Inferior parietal cortex (tissue), 1 donor: ENCODE measurements at regions not wholly inside any gene's neighbourhood (a gene's known extent, or its start where the extent isn't known, plus 50 kb on each side); places are given as distances from the start of the nearest gene placed in this dataset.
A peak's percentile ranks its signal among the peaks of the same experiment; 100 is the strongest.

Source experiments
- DNase-seq: peaks from one replicate; pipeline ENCODE4 v3.0.0-alpha.2; 2016; ENCODE audit errors: extremely low spot score

DNA sequence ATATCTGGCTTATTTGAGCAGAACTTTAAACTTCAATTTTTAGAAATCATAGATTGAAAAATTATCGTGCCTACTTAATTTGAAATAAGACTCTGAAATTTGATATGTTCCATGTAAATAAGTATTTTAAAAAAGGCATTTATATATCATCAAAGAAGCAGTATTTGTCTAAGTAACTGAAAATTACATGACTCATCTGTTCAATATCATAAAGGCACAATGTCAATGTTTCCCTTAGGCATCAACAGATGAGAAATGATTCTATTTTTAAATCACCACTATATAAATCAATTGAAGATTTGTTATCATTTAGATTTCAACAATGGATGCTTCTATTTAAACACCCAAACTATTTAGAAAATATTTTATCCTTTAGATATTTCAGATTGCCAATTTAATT lies 142.9 kb upstream of the POU5F2 start:
- no peak for DNase-seq

DNA sequence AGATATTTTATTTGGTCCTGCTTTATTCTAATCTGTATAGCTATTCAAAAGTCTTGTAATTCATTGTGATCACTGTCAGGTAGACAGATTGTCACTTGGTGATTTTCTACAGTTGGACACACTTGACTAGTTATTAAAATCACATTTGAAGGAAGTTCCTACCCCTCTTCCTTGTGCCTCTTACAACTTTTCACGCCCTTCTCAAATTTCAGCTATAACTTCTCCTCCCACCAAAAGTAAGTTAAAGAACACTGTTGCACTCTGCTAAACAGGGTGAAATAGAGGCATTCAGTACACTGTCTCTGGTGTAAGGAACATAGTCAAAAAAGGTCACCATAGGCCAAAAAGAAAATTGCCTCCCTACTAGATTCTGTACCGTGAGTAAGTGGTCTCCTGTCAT lies 142.1 kb upstream of the POU5F2 start:
- DNase-seq, result no peak

DNA sequence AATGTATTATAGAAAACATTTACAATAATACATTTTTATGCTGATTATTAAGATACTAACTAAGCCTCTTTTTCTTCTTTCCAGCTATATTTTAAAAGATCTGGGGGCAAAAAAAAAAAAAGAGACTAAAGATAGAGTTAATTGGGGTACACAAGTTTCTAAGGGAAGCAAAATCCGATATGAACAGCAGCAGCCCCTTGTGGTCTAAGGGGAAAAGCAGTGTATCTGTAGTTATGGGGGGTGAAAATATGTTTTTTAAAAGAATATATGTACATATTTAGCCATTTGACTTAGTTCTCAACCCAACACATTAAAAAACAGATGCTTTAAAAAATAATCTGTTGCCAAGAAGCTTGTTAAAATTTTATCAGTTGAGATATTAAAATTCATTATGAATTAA lies 134.3 kb upstream of the POU5F2 start:
- DNase-seq, result no peak

DNA sequence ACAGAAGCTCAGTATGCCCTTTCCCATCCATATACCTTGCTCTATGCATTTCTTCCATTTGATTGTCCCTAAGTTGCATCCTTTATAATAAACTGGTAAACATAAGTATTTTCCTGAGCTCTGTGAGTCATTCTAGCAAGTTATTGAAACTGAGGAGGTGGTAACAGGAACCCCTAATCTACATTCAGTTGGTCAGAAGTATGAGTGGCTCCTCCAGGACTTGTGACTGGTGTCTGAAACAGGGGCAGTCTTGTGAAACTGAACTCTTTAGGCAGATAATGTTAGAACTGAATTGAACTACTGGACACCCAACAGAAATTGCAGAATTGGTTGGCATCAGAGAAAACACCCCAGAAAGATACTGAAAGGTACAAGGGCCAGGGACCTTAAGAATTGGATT lies 133.1 kb upstream of the POU5F2 start:
- no peak for DNase-seq

DNA sequence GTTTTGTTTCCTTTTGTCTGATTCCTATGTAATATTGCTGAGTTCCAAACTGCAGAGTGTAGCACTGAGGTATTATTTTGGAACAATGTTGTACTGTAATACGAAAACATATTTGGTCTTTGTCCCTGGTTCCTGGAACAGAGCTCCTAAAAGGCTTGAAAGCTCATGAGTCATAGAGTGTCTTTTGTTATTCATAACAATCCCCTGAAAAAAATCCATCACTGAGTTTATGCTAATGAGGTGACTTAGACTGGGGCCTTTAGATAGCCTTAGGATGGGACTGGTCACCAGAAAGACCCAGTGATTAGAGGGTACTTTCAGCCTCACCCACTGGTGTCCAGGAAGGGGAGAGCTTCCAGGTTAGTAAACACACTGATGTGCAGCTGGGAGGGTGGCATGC lies 132.7 kb upstream of the POU5F2 start:
- DNase-seq, result no peak

DNA sequence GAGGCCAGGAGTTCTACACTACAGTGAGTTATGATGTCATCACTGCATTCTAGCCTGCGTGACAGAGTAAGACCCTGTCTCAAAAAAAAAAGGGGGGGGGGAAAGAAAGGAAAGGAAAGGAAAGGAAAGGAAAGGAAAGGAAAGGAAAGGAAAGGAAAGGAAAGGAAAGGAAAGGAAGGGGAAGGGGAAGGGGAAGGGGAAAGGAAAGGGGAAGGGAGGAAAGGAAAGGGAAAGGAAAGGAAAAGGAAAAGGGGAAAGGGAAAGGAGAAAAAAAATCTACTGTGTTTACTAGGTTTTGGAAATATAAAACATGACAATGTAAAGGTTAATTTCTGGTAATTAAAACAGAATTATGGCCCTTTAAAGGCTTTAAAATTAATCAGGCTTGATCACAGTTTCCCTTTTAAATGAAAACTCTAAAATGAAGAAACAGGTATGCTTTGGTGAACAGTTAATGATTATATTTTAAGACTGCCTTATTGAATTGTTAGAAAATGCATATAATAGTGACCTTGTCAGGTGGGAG lies 131.9 kb upstream of the POU5F2 start:
- DNase-seq, result no peak

DNA sequence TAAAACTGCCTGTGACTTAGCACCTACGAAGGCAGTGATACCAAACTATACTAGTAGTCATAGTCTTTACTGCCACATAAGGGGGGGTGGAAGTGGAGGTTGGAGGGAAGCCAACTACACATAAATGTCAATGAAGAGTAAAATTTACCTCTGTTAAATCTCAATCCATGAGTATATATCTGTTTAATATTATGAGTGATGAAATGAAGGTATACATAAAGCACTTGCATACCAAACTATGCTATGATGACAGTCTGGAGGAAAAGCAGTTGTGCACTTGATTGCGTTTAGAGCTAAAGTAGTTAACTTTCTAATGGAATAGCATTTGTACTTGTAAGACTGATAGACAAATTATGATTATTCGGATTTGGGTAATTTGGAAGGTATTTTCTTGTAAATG lies 129.2 kb upstream of the POU5F2 start:
- DNase-seq, result no peak

DNA sequence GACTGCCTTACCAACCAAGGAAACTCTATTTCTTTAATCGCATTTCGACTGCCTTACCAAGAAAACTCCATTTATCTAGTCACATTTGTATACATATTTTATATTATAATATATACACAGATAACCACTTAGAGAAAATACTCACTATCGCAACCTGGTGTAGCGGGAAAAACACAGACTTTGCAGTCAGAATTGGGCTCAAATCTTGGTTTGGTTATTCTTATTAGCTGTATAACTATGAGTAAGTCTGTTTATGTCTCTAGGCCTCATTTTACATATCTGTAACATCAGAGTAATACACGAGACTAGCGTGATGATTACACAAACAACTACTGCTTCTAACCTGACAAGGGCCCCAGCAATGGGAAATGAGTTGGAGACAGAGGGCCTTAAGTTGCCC lies 127.5 kb upstream of the POU5F2 start:
- no peak for DNase-seq

DNA sequence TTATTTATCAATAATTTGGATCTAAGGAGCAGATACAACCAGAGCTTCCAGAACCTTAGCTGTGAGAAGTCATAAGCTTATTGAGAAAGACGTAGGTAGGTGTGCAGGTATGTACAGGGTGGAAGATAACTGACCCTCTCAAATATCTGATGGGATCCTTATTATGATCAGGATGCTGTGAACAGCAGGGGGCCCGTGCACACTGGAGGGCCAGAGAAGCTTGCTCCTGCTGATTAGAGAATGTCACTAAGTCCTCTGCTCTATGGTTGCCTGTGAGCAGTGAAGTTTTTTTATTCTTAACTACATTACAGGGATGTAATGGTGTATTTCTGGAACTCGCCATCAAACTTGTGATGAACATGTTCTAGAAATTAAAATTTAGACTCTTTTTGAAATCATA lies 108.9 kb upstream of the POU5F2 start:
- no peak for DNase-seq

DNA sequence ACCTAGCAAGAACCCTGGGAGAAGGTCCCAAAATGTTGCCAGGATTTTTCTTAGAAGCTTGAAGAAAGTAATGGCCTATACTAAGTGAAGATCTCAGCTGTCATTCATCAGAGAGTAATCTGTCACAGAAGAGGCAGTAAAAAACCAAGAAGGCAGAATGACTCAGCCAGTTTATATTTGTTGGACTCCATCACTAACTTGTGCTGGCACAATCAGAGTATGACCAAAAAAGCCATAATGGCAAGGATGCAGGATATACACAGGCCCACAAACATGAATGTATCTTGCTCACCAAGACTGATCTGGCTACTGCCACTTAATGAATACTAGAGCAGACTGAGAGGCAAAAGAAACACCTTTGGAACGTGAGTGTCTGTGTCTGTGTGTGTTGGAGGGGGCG lies 104.0 kb upstream of the POU5F2 start:
- no peak for DNase-seq

DNA sequence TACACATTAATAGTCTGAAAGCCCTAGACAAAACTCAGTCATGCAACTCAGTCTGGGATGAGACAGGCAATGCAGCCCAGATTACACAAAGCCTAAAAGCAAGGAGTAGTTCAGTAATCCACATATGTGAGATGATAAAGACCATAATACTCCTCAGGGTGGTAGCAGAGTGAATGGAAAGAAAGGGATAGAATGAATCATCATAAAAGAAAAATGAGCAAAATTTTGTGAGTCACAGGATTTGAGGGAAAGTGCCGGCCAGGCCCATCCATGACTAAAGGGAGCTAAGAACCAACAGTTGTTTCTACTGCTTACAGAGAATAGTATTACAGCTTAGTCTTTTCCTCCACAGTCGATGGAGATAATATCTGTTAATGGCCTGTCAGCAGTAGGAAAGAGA lies 90.0 kb upstream of the POU5F2 start:
- no peak for DNase-seq

DNA sequence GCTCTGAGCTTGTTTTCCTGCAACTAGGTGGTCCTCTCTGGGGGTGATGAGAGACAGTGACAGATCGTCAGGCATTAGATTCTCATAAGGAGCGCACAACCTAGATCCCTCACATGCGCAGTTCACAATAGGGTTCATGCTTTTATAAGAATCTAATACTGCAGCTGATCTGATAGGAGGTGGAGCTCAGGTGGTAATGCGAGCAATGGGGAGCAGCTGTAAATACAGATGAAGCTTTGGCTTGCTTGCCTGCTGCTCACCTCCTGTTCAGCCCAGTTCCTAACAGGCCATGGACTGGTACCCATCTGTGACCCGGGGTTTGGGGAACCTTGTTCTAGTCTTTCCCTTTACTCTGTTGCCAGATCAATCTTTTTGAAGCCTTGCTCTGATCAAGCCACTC lies 89.5 kb upstream of the POU5F2 start:
- no peak for DNase-seq

DNA sequence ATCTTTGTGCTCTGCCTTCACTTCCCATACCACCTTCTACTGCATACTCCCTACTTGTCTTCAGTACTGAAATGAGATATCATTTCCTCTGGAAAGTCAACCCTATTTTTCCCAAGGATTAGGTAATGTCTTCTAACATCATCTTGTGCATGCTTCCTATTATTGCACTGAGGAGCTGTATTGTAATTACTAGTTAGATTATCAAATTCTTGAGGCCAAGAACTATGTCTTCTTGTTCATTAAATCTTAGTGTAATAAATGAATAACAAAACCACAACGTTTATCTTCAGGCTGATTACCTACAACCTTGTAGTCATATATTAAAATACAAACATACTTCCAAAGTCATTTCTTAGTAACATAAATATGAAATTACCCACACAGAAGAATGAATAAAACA lies 87.9 kb upstream of the POU5F2 start:
- DNase-seq, result no peak

DNA sequence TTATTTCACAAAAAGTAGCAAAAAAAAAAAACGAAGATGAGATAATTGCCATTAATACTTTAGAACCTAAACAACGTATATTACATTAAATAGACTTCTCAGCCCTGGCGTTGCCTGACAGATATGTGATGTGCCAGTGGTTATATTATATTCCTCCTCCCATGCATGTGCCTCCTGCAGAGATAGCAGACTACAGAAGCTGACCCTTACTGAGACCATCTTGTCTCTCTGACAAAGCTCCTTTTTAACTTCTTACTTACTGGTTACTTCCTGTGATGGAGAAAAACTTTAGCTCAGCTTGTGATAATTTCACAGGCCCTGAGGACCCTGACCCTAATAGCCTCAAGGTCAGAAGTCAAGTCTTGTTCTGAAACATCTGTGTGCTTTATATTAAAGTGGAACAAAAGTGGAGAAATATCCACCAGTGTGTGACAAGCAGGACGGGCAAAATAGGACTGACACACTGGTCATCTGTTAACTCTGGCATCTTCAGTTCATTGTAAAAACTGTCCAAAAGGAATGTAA lies 80.6 kb upstream of the POU5F2 start:
- no peak for DNase-seq

DNA sequence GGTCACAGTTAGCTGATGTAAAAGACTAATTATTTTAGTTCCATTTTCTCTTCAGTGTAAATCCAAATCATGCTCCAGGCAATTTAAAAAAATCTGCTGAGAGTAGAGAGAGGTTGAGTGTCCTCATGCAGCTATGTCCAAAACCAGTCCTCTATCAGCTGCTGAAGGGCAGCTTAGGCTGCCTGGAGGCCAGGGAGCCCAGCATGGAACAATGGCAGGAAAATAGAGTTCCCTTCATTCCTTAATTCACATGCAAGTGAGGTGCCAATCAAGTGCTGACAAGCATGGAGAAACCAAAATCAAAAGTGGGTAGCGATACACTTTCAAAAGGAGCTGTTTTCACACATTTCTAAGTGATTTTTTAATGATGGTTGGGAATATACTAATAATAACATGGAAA lies 78.3 kb upstream of the POU5F2 start:
- no peak for DNase-seq

DNA sequence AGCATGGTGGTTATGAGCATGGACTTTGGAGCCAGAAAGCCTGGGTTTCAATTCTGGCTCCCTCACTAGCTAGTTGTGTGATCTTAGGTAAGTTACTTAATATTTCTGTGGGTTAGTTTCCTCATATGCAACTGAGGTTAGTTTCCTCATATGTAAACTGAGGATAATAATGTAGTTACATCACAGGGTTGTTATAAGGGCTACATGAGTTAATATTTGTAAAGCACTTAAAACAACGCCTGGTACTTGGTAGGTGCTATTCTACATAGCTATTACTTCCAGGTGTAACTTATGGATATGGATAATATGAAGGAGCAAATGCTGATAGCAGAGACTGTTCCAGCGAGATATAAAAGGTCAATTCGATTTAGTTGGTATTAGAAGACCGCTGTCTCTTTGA lies 69.4 kb upstream of the POU5F2 start:
- DNase-seq, result no peak

DNA sequence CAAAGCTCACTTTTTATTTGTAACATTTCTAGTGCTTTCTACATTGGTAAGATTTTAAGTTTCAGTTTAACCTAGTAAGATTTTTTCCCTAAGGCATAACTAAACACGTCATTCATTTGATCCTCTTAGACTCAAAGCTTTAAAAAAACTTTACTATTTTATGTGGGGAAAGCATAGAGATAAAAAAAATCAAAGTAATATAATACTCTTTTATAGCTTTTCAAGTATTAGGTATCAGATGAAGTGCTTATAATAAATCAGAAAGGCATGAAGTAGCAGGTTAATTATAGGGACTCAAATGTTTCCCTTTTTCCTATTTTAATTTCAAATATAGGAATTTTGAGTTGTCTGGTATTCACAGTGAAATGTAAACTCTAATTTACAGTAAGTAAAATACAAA lies 68.0 kb upstream of the POU5F2 start:
- no peak for DNase-seq

DNA sequence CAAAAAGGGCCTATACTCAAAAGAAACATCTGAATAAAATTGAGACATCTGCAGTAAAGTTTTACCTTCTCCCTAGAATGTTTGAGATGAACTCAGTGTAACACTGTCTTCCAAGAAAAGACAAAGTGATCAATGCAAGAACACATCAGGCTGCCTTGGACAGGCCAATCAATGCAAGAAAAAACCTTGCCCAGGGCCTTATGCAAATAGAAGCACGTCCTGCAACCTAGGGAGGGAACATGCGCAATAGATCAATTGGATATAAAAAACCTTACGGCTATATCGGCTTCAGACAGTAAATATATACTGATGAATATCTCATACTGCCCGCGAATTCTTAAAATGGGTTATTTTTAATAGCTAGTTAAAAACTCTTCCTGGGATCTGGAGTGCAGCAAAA lies 66.4 kb upstream of the POU5F2 start:
- DNase-seq, result no peak

DNA sequence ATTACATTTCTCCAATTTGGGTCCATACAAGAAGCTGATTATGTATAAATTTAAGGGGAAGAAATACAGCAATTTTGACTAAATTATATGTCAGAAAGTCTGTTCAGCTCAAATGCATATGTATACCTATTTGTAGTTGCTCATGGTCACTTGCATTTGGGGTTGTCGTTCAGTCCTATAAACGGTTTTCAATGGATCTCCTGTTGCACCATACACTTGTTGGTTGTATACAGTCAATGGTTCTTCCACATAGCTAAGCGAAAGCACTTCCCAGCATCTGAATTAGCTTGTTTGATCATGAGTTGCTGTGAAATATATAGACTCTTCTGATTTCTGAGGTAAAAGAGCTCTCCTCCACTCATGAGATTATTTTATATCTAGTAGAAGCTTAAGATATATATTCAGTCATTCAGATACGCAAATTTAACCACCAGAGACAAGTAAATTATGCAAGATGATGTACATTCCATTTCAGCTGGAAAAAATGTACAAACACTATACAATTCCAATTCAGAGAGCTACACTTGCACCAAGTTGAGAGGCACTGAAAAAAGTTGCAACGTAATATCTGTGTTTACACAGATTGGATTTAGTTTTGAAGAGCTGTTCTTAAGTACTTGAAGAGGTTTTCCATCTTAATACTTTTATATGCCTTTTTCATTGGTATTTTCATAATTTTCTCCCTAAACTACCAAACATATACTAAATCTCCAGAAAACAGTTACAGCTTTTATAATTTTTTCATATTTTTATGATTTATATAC lies 64.4 kb upstream of the POU5F2 start:
- no peak for DNase-seq

DNA sequence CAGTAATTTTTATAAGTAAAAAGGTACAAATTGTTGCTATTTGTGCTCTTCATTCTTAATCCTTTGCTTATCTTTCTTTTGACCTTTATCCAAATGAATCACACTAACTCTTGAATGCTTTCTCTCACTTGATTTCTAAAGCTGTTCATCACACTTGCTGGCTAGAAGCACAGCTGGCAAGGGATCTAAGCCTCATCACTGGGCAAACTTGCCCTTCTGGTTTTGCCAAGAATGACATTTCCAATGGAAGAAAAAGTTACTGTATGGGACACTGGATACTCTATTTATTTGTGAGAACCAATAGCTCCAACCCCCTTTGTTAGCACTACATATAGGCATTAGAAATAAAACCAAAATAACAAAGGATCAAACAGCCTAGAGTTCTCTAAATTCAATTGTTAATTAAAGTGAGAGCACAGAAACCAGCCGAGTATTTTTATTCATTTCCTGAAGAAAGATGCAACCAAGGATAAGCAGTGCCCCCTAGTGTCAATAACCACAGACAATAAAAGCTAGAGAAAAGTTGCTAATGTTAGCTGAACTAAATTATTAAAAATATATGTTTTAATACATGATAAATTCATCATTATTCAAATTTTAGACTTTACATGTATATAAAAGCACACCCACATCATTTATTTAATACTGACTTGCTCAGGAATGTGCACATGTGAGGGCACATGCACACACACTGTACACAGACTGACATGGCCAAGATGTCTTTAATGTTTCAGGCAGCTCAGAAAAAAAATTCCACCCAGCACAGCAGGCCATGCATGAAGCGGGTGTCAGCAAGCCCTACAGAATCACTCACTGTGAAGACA lies 59.8 kb upstream of the POU5F2 start:
- peak; percentile 84 for DNase-seq

DNA sequence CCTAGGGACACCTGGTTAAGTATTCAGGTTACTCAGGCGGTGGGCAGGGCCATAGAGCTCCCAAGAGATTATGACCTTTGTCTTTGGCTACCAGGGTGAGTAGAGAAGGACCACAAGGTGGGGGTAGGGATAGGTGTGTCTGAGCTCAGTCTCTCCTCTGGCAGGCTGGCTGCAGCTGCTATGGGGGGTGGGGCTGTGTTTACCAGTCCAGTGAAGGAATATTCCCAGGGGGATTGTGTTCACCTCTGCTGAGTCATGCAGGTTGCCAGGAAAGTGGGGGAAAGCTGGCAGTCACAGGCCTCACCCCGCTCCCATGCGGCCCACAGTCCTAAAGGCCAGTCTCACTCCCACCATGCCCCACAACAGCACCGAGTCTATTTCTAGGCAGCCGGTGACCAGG lies 53.6 kb upstream of the POU5F2 start:
- no peak for DNase-seq

DNA sequence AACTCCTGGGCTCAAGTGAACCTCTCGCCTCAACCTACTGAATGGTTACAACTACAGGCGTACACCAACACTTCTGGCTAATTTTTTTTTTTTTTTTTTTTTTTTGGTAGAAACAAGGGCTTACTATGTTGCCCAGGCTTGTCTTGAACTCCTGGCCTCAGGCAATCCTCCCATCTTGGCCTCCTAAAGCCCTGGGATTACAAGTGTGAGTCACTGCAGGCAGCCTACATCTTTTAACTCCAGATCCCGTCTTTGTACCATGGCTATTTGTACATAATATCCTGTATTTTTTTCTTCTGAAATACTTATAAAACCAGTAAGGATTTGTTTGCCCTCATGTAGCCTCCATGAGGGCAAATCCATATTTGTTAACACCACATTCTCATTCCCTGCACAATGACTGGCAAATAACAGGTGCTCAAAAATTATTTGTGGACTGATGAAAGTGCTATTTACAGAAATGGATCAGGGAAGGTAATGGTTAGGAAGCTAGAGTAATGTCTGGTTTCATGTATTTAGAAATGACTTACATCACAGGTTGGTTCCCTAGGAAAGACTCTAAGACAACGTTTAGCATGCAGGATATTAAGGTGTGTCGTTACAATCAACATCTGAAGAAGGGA lies 51.9 kb upstream of the POU5F2 start:
- no peak for DNase-seq
